Type B pancreatic cell (in vitro differentiated cells): ENCODE measurements at regions not wholly inside any gene's neighbourhood (a gene's known extent, or its start where the extent isn't known, plus 50 kb on each side); places are given as distances from the start of the nearest gene placed in this dataset.

Source experiments
- DNase-seq: peaks from one replicate; pipeline ENCODE4 v3.0.0; 2021; ENCODE audit warnings: mixed read lengths; ENCODE audit not compliant: unreplicated experiment; ENCODE audit errors: extremely low spot score
- H3K27ac Mint-ChIP-seq: 2 replicates; pipeline ENCODE4 v1.8.0; 2021; ENCODE audit warnings: mild to moderate bottlenecking, mixed read lengths
- H3K27me3 Mint-ChIP-seq: 2 replicates; pipeline ENCODE4 v1.8.0; 2021; ENCODE audit warnings: mixed read lengths
- H3K36me3 Mint-ChIP-seq: 2 replicates; pipeline ENCODE4 v1.8.0; 2021; ENCODE audit warnings: mixed read lengths
- H3K4me1 Mint-ChIP-seq: one replicate; pipeline ENCODE4 v1.8.0; 2021; ENCODE audit warnings: mixed read lengths; ENCODE audit not compliant: unreplicated experiment
- H3K4me3 Mint-ChIP-seq: 2 replicates; pipeline ENCODE4 v1.8.0; 2021; ENCODE audit warnings: mild to moderate bottlenecking, mixed read lengths
- H3K9me3 Mint-ChIP-seq: 2 replicates; pipeline ENCODE4 v1.8.0; 2021; ENCODE audit warnings: mixed read lengths
- CTCF ChIP-seq: fragments of 200-600 bp; sonication (generic); conservative IDR thresholded peaks from 2 replicates; pipeline ENCODE4 v1.5.0; 2021; ENCODE audit warnings: antibody characterized with exemption, mild to moderate bottlenecking

- H3K36me3 Mint-ChIP-seq, result no peaks in the 10 kb centered on the region
- H3K27me3 Mint-ChIP-seq, result no peaks in the 10 kb centered on the region
- TF ChIP-seq CTCF, result no peak
- H3K27ac Mint-ChIP-seq, result no peak overlapping the region
- peaks cover 27% of the 10 kb centered on the region for H3K4me1 Mint-ChIP-seq
- DNase-seq, result no peak
- H3K4me3 Mint-ChIP-seq, result no peak overlapping the region
- no peaks in the 10 kb centered on the region for H3K9me3 Mint-ChIP-seq
Measured at GRCh38 chr12:93108985-93109384, 179.9 kb upstream of the EEA1 start.

- TF ChIP-seq CTCF, result no peak
- Mint-ChIP-seq H3K36me3 (no peaks in the 10 kb centered on the region), H3K27me3 (no peaks in the 10 kb centered on the region), H3K9me3 (no peaks in the 10 kb centered on the region), H3K4me3 (no peak overlapping the region), H3K27ac (no peak overlapping the region), H3K4me1 (peaks cover 27% of the 10 kb centered on the region)
- no peak for DNase-seq
Measured at GRCh38 chr12:93109551-93110203, 180.6 kb upstream of the EEA1 start.

- TF ChIP-seq CTCF, result no peak
- DNase-seq, result no peak
- peaks cover 36% of the 10 kb centered on the region for H3K4me1 Mint-ChIP-seq
- no peak overlapping the region for H3K27ac Mint-ChIP-seq
- H3K4me3 Mint-ChIP-seq, result no peak overlapping the region
- peaks cover 5% of the 10 kb centered on the region for H3K9me3 Mint-ChIP-seq
- H3K36me3 Mint-ChIP-seq, result no peaks in the 10 kb centered on the region
- H3K27me3 Mint-ChIP-seq, result no peaks in the 10 kb centered on the region
Measured at GRCh38 chr12:93111773-93112172, 182.7 kb upstream of the EEA1 start.

GRCh38 chr12:93113317-93114006, 184.4 kb upstream of the EEA1 start:
- DNase-seq, result no peak
- no peak overlapping the region for H3K27ac Mint-ChIP-seq
- H3K4me1 Mint-ChIP-seq, result peaks cover 22% of the 10 kb centered on the region

GRCh38 chr12:93115198-93115601, 186.1 kb upstream of the EEA1 start:
- DNase-seq, result no peak
- Mint-ChIP-seq H3K27ac (no peak overlapping the region), H3K9me3 (peaks cover 6% of the 10 kb centered on the region), H3K27me3 (no peaks in the 10 kb centered on the region), H3K4me3 (no peak overlapping the region), H3K36me3 (no peaks in the 10 kb centered on the region), H3K4me1 (peaks cover 21% of the 10 kb centered on the region)
- no peak for TF ChIP-seq CTCF

More at GRCh38 chr12:93113317-93114006, 184.4 kb upstream of the EEA1 start:
- Mint-ChIP-seq H3K4me3 (no peak overlapping the region), H3K27me3 (no peaks in the 10 kb centered on the region), H3K36me3 (no peaks in the 10 kb centered on the region), H3K9me3 (peaks cover 6% of the 10 kb centered on the region)
- TF ChIP-seq CTCF, result no peak
